ENCODE measurements at regions not wholly inside any gene's neighbourhood (a gene's known extent, or its start where the extent isn't known, plus 50 kb on each side); places are given as distances from the start of the nearest gene placed in this dataset.

DNA sequence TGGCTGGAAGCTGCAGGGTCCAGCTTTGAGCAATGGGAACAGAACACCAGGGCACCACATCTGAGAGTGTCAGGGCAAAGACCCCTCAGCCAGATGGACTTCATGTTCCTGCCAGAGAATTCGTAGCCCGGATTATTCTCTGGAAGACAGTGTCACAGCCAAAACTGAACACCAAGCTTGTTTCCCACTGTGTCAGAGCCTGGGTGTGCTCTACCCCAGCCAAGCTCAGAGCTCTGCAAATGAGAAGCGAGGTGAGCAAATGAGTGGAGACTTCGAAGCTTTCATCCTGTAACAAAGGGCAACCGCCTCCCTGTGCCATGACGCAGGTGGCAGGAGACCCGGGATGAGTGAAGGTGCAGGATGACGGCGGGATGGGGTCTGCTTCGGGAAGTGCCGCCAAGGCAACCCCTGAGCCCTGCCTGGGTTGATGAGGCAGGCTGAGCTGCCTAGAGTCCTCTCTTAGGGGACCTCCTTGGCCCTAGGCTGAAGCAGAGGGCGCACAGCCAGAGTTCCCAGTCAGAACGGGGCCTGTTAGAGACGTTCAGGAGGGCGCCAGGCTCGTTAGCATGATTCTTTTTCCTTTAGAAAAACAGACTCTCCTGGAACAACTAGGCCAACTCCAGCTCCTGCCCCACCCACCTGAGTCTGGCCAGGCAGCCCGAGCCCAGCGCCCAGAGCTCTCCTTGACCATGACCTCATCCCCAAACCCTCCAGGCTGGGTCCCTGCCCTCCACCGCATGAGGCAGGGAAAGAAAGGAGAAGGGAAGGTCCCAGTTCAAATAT is 187.7 kb downstream of the SOD2 start:
- TF ChIP-seq POLR2A (IDR thresholded peaks at IDR 0.05) (no peak), CTCF (IDR thresholded peaks at IDR 0.05) (no peak)
